DMS 273 treated with DMSO at 0.1 percent for 48 hours (cell line): ENCODE measurements at regions not wholly inside any gene's neighbourhood (a gene's known extent, or its start where the extent isn't known, plus 50 kb on each side); places are given as distances from the start of the nearest gene placed in this dataset.

ENCODE experiments used
- DNase-seq: peaks from one replicate; lab custom pipeline; 2025; lab: John Stamatoyannopoulos, UW

- no peak for DNase-seq
Measured at GRCh38 chr18:25646971-25647370, 295.0 kb upstream of the ZNF521 start.

DNA sequence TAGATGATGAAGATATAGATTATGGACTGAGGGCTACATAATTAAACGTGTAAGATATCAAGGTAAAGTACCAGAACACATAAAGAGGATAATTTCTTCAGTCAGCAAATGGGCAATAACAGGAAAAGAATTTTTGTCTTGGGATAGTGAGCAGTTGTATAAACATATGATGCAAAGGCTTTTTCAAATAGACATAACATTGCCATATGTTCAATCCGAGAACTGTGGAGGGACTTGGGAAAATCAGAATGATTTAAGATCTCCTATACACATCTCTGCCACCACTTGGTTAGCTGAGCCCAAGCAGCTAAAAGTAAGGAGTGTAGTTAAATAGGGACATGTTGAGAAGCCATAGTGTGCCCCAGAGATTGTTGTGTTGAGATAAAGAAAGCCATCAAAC lies 287.6 kb upstream of the ZNF521 start:
- DNase-seq: no peak

- no peak for DNase-seq
Measured at GRCh38 chr18:25633563-25633962, 281.6 kb upstream of the ZNF521 start.

GRCh38 chr18:25630682-25631081 lies 278.7 kb upstream of the ZNF521 start:
- DNase-seq: no peak

- DNase-seq: no peak
Measured at GRCh38 chr18:25621682-25622081, 269.7 kb upstream of the ZNF521 start.

- DNase-seq: no peak
Measured at GRCh38 chr18:25621144-25621543, 269.2 kb upstream of the ZNF521 start.

DNA sequence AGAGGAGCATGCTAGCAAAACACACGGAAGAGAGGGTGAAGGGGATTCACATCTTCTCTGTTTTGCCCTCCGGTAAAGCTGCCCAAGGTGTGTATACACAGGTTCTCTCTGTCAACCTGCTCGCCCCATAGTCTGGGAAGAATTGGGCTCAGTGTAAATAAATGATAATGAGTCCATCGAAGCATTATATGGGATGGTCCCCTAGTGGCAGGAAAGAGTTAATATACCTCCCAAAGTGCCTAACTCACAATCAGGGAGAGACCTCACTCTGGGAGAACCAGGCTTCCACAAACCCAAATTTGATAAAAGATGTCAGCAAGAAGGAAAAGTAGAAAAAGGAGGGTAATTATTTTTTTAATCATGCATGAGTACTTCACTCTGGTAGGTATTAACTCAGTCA lies 262.2 kb upstream of the ZNF521 start:
- no peak for DNase-seq

DNA sequence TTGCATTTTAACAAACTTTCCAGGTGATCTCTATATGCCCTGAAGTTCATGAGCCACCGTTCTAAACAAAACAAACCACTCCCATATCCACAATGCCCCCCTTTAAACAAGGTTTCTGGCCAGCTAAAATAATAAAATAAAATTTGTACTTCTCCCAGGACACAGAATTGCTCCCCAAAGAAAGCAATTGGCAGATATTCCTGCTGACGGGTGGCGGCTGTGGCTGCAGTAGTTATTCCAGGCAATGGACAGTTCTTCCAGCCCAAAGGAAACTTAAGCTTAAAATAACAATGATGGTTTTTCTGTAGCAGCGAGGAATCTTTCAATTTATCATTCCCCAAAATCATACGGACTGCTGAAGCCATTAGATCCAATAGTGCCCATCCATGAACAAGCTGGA lies 260.5 kb upstream of the ZNF521 start:
- no peak for DNase-seq

DNA sequence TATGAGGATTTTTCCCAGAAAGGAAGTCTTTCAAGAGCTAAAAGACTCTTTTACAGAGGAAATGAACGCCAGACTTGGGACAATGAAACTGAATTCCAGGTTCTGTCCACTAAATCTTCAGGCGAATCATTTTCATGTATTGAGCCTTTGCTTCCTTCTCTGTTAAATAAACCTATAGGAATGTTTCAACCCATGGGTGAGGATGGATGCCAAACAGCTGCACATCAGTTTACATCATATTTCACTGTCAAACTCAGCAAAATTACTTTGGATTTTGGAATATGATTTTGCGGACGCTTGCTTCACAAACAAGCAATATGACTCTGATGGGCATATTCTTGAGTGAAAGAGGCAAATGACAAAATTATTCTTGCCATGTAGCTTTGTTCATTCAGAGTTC lies 256.1 kb upstream of the ZNF521 start:
- no peak for DNase-seq

DNA sequence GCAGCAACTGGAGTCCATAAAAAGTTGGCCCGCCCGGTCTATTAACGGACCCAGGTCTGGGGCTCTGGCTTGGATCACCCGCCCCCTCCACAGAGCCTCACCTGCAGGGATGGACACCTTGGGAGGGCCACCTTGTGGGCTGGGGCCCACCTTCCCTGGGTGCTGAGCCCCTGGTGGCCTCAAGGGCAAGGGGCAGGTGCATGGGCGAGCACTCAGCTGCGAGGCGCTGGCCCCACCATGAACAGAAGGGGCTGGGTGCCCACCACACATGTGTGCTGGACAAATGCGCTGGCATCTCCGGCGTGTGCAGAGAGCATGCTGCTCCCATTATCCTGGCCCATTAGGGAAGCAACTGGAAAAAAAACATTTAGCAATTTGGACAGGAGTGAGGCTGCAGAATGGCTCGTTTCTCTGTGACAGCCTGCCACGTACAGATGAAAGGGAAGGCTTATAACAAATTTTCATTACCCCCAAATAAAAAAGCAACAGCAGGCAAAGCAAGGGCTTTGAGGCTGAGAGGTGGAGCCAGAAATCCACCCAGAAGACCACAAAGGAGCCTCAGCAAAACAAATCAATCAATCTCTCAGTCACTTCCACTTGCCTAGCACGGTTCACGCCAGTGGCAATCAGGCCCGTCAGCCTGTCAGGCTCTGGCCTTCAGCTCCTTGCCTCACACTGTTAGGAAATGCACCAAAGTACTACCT lies 253.1 kb upstream of the ZNF521 start:
- DNase-seq: no peak

DNA sequence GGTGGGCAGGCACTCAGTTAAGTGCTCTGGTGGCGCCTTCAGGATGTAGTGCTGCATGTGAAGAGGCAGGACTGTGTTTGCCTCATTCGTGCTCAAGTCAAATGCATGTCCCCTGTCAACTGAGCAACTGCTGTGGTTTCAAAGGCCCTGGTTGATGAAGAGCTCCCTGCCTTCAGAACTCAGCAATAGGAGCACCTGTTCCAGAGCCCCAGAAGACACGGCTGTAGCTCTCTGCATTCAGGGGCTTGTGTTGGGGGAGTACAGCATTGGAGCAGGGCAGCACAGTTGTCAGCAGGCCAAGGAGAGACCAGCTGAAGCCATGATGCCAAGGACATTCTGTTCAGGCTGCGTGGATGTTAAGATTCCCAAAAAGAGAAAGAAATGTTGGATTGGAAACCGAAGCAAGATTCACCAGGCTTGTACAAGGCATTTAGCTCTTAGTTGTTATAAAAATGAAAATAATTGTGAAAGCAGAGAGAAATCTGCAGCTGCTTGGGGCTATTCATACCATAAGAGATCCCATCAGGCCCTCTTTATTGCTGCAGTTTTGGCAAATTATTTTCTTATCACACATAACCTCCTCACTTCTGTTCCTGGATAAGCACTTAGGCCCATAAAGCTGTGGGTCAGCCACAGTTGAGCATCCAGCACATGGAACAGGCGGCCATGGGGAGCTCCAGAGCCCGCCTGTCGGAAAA lies 252.4 kb upstream of the ZNF521 start:
- no peak for DNase-seq

DNA sequence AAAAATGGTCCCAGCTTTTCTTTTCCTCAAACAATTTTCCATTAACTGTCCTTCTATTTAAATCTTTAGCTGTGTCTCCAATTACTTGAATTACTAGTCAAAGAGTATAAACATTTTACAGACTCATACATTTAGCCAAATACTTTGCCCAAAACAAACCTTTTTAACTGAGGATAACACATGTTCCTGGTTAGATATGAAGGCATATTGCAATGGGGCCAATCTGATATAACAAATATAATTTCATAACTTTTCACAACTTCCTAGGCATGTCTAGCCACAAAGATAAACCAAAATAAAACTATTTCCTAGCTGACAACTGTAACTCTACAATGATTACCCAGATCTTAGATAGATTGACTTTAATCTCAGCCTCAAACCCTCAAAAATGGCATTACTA lies 247.5 kb upstream of the ZNF521 start:
- DNase-seq: no peak

- DNase-seq: no peak
Measured at GRCh38 chr18:25597476-25597875, 245.5 kb upstream of the ZNF521 start.

DNA sequence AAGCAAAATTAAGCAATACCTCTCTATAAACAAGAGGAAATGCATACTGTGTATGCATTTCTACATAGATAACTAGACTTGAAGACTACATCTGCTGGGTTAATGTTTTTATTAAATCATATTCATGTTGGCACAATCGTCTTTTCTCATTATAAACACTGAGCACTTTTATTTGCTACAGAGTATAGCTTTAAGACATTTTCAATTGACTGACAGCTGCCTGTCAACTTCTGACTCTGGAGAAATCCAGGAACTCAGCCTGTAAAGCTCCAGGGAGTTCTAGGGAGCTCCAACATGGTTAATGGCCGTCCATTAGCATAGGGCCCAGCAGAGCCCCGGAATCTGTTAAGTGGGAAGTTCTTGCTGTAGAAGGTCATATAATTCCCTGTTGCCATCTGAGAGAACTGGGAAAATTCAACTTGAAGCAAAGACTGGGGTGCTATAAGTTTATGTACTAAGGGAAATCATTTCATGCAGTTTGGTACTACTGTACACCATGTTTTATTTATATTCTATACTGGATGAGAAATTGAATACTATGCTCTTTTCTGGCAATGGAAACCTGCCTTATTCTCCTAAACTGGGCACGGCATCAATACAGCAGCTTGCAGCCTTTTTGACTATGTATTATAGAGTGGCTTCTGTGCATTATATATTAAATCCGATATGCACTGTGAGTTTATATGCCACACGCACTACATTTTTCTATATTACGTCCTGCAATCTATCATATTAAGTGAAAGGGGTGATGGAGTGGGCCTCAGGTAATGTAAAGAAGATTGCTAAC lies 243.5 kb upstream of the ZNF521 start:
- no peak for DNase-seq

DNA sequence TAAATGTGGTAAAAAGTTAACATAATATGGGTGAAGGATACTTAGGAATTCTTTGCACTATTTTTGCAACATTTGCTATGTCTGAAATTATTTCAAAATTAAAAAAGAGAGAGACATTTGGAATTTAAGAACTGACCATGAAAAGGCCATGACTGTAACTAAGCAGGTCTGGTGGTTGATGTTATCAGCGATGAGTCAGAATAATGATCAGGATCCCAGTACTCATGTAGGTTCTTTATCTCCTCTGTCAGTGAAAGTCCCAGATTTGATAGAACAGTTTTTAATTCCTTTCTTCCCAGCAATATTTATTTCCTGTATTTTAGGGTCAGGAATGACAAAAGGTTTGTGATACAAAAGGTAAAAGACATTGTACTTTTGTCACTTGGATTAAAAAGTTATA lies 242.4 kb upstream of the ZNF521 start:
- no peak for DNase-seq

DNA sequence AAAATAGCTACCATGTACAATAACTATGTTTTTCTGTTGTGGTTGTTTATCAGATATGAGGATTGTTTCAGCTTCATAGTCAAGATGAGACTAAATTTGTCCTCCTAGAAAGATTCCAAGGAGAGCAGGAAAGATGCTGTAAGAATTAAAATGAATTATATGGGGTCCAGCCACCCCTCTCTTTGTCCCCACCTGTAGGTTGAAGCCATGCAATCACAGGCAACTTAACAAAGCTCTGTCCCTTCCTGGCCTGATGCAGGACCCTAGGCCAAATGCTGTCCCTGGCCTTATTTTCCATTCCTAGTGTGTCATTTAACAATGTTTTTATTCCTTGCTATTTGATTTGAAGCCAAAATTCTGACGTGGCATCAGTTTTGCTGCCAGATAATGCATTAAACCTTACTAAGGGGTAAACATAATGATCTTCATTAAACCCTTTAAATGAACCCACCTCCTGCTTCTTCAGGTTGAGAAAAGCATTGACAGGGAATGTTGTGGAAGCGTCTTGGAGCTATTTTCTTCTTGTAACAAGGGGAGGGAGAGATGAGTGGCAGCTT lies 240.9 kb upstream of the ZNF521 start:
- no peak for DNase-seq

- no peak for DNase-seq
Measured at GRCh38 chr18:25590456-25590855, 238.5 kb upstream of the ZNF521 start.

DNA sequence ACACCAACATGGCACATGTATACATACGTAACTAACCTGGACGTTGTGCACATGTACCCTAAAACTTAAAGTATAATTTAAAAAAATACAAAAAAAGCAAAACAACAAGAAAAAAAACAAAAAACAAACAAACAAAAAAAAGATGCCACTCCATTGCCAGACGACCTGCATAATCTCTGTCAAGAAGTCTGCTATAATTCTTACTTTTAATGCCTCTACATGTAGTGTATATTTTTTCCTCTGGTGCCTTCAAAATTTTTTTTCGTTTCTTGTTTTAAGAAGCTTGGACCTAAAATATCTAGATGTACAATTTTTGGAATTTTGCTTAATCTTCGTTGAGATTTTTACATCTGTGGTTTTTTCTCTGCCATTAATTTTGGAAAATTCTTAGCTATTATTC lies 235.6 kb upstream of the ZNF521 start:
- no peak for DNase-seq

DNA sequence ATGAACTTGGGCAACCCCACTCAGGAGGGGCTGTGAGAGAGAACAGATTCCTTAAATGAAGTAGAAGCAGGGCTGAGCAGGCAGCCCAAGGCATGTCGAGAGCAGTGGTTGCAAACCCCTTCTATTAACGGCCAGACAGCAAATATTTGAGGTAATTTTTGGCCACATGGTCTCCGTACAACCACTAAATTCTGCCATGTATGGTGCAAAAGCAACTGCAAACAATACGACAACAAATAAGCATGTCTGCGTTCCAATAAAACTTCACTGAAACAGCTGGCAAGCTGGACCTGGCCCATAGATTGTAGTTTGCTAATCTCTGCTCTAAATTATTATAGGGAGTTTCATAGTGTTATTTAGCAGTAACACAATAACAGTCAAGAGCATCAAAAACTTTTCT lies 217.0 kb upstream of the ZNF521 start:
- DNase-seq: no peak

DNA sequence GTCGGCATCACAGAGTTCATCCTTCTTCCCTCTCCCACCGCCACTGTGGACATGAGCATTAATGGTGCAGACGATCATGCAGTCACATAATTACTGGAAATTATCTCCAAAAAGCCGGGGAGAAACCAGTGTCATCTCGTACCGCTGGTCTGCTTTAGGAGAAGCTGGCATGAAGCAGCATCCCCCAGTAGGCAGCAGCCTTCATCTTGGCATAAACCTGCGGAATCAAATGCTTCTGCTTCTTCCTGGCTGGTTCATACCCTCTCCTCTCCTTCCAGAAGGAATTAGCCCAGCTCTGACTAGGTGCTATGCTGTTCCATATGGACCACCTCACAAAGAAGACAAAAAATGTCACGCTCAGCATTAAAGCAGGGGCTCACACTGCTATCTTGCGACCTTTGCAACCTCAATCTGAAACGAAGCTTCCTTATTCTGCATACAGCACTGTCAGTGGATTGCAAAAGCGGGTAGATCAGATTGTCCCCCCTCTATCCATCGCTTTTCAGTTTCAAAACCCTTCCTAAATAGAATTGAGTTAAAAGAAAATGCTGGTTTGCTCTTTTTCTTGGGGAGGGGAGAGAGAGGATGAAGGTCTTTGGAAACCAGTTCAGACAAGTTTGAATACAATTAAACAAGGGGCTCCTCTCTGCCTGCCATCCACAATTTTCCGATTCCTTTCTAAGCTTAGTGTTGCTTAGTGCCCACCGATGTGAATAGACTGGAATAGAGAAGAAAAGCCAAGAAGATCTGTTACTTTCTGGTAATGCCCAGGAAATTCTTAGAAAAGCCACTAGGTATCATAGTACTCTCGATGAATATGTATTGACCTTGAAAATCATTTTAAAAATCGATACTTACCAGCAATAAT lies 212.1 kb upstream of the ZNF521 start:
- no peak for DNase-seq

- no peak for DNase-seq
Measured at GRCh38 chr18:25563346-25563745, 211.4 kb upstream of the ZNF521 start.

GRCh38 chr18:25561918-25562317 lies 210.0 kb upstream of the ZNF521 start:
- no peak for DNase-seq
